ENCODE measurements at regions not wholly inside any gene's neighbourhood (a gene's known extent, or its start where the extent isn't known, plus 50 kb on each side); places are given as distances from the start of the nearest gene placed in this dataset.

DNA sequence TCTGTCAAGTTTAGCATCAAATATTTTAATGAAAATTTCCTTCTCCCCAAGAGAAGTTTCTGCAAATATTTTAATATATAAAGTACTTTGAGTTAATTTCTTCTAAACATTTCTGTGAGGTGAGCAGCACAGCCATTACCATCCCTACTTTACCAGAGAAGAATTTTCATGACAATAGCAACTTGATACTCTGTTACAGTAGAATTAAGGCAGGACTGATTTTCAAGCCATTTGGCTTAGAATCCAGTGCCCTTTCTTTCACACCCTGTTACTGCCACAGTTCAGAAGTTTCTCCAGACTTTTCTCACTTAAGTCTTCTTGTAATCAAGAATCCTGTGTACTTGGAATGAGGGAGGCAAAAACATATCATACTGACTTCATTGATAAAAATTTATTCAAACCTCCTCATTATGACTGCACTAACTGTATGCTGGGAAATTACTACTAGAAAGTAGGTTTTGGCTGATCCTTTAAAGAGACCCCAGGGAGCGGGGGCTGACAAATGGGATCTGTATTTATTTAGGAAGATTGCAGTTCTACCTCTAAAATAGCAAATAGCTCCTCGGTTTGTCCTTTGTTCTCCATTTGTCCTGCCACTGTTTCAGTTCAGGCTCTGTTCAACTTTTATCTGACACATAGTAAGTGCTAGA lies 557.0 kb upstream of the SGO1 start:
- Mint-ChIP-seq H3K4me3 (no peak overlapping the region), H3K36me3 (ENCODE audit: insufficient read depth in 1 of 3, low read depth in 3 of 3) (no peaks in the 10 kb centered on the region), H3K27me3 (ENCODE audit: low read depth) (no peaks in the 10 kb centered on the region), H3K4me1 (peaks cover 21 to 25% of the 10 kb centered on the region in 2 experiments), H3K9me3 (no peaks in the 10 kb centered on the region), H3K27ac (peak overlapping the region in 1 of 3 experiments; percentile 92; a peak in 1 of 7 replicates)
- no CpG with 5 or more reads among the region's 2 CpGs for WGBS (ENCODE audit: extremely low coverage, insufficient read length, low lambda C conversion rate)
- Histone ChIP-seq H2AK5ac (ENCODE audit: insufficient read length, low read length) (no peak overlapping the region), H3K79me2 (ENCODE audit: insufficient read depth, low read length) (no peaks in the 10 kb centered on the region), H4K20me1 (ENCODE audit: control insufficient read depth, insufficient read depth, insufficient read length) (no peaks in the 10 kb centered on the region), H3T11ph (ENCODE audit: low read length) (no peak overlapping the region), H3K4me2 (ENCODE audit: insufficient read depth, insufficient read length, low read length) (no peak overlapping the region), H3K23me2 (ENCODE audit: insufficient read length, low read depth, low read length, poor library complexity, severe bottlenecking) (no peaks in the 10 kb centered on the region), H4K8ac (replicated peaks; ENCODE audit: insufficient read length, low read depth, low read length) (no peak overlapping the region), H2BK15ac (ENCODE audit: low read depth, low read length) (no peak overlapping the region), H3K27me3 (ENCODE audit: insufficient read depth, low read length) (no peaks in the 10 kb centered on the region), H2BK20ac (ENCODE audit: low read depth, low read length, poor library complexity, severe bottlenecking) (no peak overlapping the region), H3K79me1 (ENCODE audit: insufficient read depth, low read depth, low read length, poor library complexity, severe bottlenecking) (no peaks in the 10 kb centered on the region), H4K5ac (ENCODE audit: insufficient read length, low read depth, low read length) (no peak overlapping the region), H3K4ac (ENCODE audit: low read depth, low read length) (no peak overlapping the region), H3K9me3 (ENCODE audit: control insufficient read depth, low read depth, low read length) (no peaks in the 10 kb centered on the region), H2BK12ac (ENCODE audit: insufficient read length, low read depth, low read length) (no peak overlapping the region), H3K14ac (ENCODE audit: insufficient read depth, low read length) (no peak overlapping the region), H3K27ac (ENCODE audit: insufficient read length, low read depth, low read length) (no peak overlapping the region), H3K4me1 (ENCODE audit: insufficient read depth, low read length) (no peaks in the 10 kb centered on the region), H4K91ac (ENCODE audit: insufficient read length, low read depth, low read length) (no peak overlapping the region), H3K23ac (ENCODE audit: insufficient read length, low read depth, low read length) (no peak overlapping the region), H2AFZ (ENCODE audit: low read length) (no peak overlapping the region), H2BK120ac (ENCODE audit: low read depth, low read length, poor library complexity, severe bottlenecking) (no peak overlapping the region), H2BK5ac (ENCODE audit: insufficient read length, low read length) (no peak overlapping the region), H3K9ac (ENCODE audit: extremely low read depth, insufficient read length, low read length) (no peak overlapping the region), H3K18ac (ENCODE audit: insufficient read length, low read depth, low read length) (no peak overlapping the region), H3K56ac (ENCODE audit: insufficient read length, low read depth, low read length) (no peak overlapping the region)
- TF ChIP-seq, protein P1, sequence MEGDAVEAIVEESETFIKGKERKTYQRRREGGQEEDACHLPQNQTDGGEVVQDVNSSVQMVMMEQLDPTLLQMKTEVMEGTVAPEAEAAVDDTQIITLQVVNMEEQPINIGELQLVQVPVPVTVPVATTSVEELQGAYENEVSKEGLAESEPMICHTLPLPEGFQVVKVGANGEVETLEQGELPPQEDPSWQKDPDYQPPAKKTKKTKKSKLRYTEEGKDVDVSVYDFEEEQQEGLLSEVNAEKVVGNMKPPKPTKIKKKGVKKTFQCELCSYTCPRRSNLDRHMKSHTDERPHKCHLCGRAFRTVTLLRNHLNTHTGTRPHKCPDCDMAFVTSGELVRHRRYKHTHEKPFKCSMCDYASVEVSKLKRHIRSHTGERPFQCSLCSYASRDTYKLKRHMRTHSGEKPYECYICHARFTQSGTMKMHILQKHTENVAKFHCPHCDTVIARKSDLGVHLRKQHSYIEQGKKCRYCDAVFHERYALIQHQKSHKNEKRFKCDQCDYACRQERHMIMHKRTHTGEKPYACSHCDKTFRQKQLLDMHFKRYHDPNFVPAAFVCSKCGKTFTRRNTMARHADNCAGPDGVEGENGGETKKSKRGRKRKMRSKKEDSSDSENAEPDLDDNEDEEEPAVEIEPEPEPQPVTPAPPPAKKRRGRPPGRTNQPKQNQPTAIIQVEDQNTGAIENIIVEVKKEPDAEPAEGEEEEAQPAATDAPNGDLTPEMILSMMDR (conservative IDR thresholded peaks at IDR 0.05): no peak
- no peak for DNase-seq

Measured in H9 (cell line).